ENCODE measurements at regions not wholly inside any gene's neighbourhood (a gene's known extent, or its start where the extent isn't known, plus 50 kb on each side); places are given as distances from the start of the nearest gene placed in this dataset.

- no peaks in the 10 kb centered on the region for H3K4me1 ChIP-seq (ENCODE audit: control insufficient read depth in 1 of 2, insufficient read depth in 2 of 2, low read depth in 1 of 2, low read length in 1 of 2)
- H3F3A ChIP-seq (replicated peaks; ENCODE audit: insufficient read depth) = no peaks in the 10 kb centered on the region
- no peak overlapping the region for H3K4me3 ChIP-seq (ENCODE audit: low read depth in 2 of 2, low read length in 1 of 2)
- H3K27ac ChIP-seq (ENCODE audit: low read depth in 2 of 2, low read length in 1 of 2) = no peak overlapping the region
- no peak overlapping the region for H2AFZ ChIP-seq (ENCODE audit: low read depth)
- no peaks in the 10 kb centered on the region for H3K9me2 ChIP-seq
- H3K27me3 ChIP-seq (ENCODE audit: insufficient read depth) = no peaks in the 10 kb centered on the region
- no peaks in the 10 kb centered on the region for H3K36me3 ChIP-seq (replicated peaks in 1 of 2; ENCODE audit: control insufficient read depth in 1 of 2, insufficient read depth in 2 of 2, low read length in 1 of 2)
- ChIA-PET CTCF (interaction anchor here (1.1 to 1.2 kb wide), 2 partner anchors 11 to 17 kb away, joined by 3 to 4 read pairs; no protein-coding TSS in a partner anchor), POLR2A (no interaction called here)
- no peaks in the 10 kb centered on the region for H3K9me3 ChIP-seq
- H3K4me2 ChIP-seq = no peak overlapping the region
- no peaks in the 10 kb centered on the region for H4K20me1 ChIP-seq (ENCODE audit: insufficient read depth)
- DNase-seq = no peak
- 60% methylated on average over 2 of the region's 2 CpGs for WGBS (ENCODE audit: low lambda C conversion rate)
- no peaks in the 10 kb centered on the region for H3K79me2 ChIP-seq (ENCODE audit: insufficient read depth)
- H3K9ac ChIP-seq = no peak overlapping the region
- TF ChIP-seq GABPA (IDR thresholded peaks at IDR 0.05; ENCODE audit: low read depth) (no peak), IRF3 (IDR thresholded peaks at IDR 0.05; ENCODE audit: low read depth, low read length) (no peak), SIN3A (IDR thresholded peaks at IDR 0.05; ENCODE audit: borderline replicate concordance, low read depth, low read length) (no peak)
Measured at GRCh38 chr3:182052757-182053156, 341.0 kb downstream of the SOX2 start.

GRCh38 chr3:182058488-182058887 is 346.8 kb downstream of the SOX2 start:
- CTCF ChIA-PET = interaction anchor here (0.7 kb wide), 1 partner anchor 20 kb away, joined by 3 read pairs; no protein-coding TSS in a partner anchor
- H4K20me1 ChIP-seq (ENCODE audit: insufficient read depth) = no peaks in the 10 kb centered on the region
- no peaks in the 10 kb centered on the region for H3K9me3 ChIP-seq
- H2AFZ ChIP-seq (ENCODE audit: low read depth) = no peak overlapping the region
- H3K27me3 ChIP-seq (ENCODE audit: insufficient read depth) = no peaks in the 10 kb centered on the region
- H3K9ac ChIP-seq = no peak overlapping the region
- no peak overlapping the region for H3K4me2 ChIP-seq
- H3K27ac ChIP-seq (ENCODE audit: low read depth in 2 of 2, low read length in 1 of 2) = no peak overlapping the region
- H3K4me3 ChIP-seq (ENCODE audit: low read depth in 2 of 2, low read length in 1 of 2) = no peak overlapping the region
- H3K9me2 ChIP-seq = no peaks in the 10 kb centered on the region
- no peak for DNase-seq
- H3K4me1 ChIP-seq (ENCODE audit: control insufficient read depth in 1 of 2, insufficient read depth in 2 of 2, low read depth in 1 of 2, low read length in 1 of 2) = no peaks in the 10 kb centered on the region
- no peaks in the 10 kb centered on the region for H3F3A ChIP-seq (replicated peaks; ENCODE audit: insufficient read depth)
- H3K36me3 ChIP-seq (replicated peaks in 1 of 2; ENCODE audit: control insufficient read depth in 1 of 2, insufficient read depth in 2 of 2, low read length in 1 of 2) = no peaks in the 10 kb centered on the region
- WGBS (ENCODE audit: low lambda C conversion rate) = 80% methylated on average over 1 of the region's 1 CpG
- POLR2A ChIA-PET = no interaction called here
- no peak for TF ChIP-seq FOSL2 (IDR thresholded peaks at IDR 0.05; ENCODE audit: borderline replicate concordance, low read depth)
- TF ChIP-seq JUND (IDR thresholded peaks at IDR 0.05) = no peak
- no peak for TF ChIP-seq GATA2 (CRISPR knock-in tag; IDR thresholded peaks at IDR 0.05)
- no peak for TF ChIP-seq MAX (IDR thresholded peaks at IDR 0.05; ENCODE audit: low read depth)
- no peak for TF ChIP-seq MEF2A (IDR thresholded peaks at IDR 0.05; ENCODE audit: borderline replicate concordance, low read depth)
- no peak for TF ChIP-seq MXI1 (IDR thresholded peaks at IDR 0.05; ENCODE audit: low read depth, low read length)
- no peak for TF ChIP-seq EZH2phosphoT487 (IDR thresholded peaks at IDR 0.05; ENCODE audit: borderline replicate concordance, low read depth)
- no peak for TF ChIP-seq TCF12 (IDR thresholded peaks at IDR 0.05)
- no peaks in the 10 kb centered on the region for H3K79me2 ChIP-seq (ENCODE audit: insufficient read depth)

GRCh38 chr3:182063742-182064141 is 352.0 kb downstream of the SOX2 start:
- no peaks in the 10 kb centered on the region for H3K36me3 ChIP-seq (replicated peaks in 1 of 2; ENCODE audit: control insufficient read depth in 1 of 2, insufficient read depth in 2 of 2, low read length in 1 of 2)
- H3K9me3 ChIP-seq = no peaks in the 10 kb centered on the region
- no peaks in the 10 kb centered on the region for H3F3A ChIP-seq (replicated peaks; ENCODE audit: insufficient read depth)
- H3K4me3 ChIP-seq (ENCODE audit: low read depth in 2 of 2, low read length in 1 of 2) = no peak overlapping the region
- H4K20me1 ChIP-seq (ENCODE audit: insufficient read depth) = no peaks in the 10 kb centered on the region
- TF ChIP-seq GATA2 (CRISPR knock-in tag; IDR thresholded peaks at IDR 0.05) = no peak
- no peak for TF ChIP-seq SMC3 (IDR thresholded peaks at IDR 0.05; ENCODE audit: low read depth, low read length)
- TF ChIP-seq MEF2A (IDR thresholded peaks at IDR 0.05; ENCODE audit: borderline replicate concordance, low read depth) = no peak
- TF ChIP-seq RCOR1 (IDR thresholded peaks at IDR 0.05; ENCODE audit: low read length) = no peak
- TF ChIP-seq RFX5 (IDR thresholded peaks at IDR 0.05; ENCODE audit: low read length) = no peak
- no peak for TF ChIP-seq FOSL2 (IDR thresholded peaks at IDR 0.05; ENCODE audit: borderline replicate concordance, low read depth)
- no peak for TF ChIP-seq TCF12 (IDR thresholded peaks at IDR 0.05)
- TF ChIP-seq FOXM1 (IDR thresholded peaks at IDR 0.05; ENCODE audit: low read depth) = no peak
- no peak for TF ChIP-seq RAD21 (IDR thresholded peaks at IDR 0.05; ENCODE audit: low read length)
- H3K79me2 ChIP-seq (ENCODE audit: insufficient read depth) = no peaks in the 10 kb centered on the region
- H2AFZ ChIP-seq (ENCODE audit: low read depth) = no peak overlapping the region
- H3K9ac ChIP-seq = no peak overlapping the region
- WGBS (ENCODE audit: low lambda C conversion rate) = 13% methylated on average over 1 of the region's 1 CpG
- ChIA-PET CTCF (no interaction called here), POLR2A (no interaction called here)
- no peak overlapping the region for H3K27ac ChIP-seq (ENCODE audit: low read depth in 2 of 2, low read length in 1 of 2)
- H3K27me3 ChIP-seq (ENCODE audit: insufficient read depth) = no peaks in the 10 kb centered on the region
- no peak for DNase-seq
- H3K9me2 ChIP-seq = no peaks in the 10 kb centered on the region
- no peaks in the 10 kb centered on the region; a peak in 1 of 4 replicates for H3K4me1 ChIP-seq (ENCODE audit: control insufficient read depth in 1 of 2, insufficient read depth in 2 of 2, low read depth in 1 of 2, low read length in 1 of 2)
- no peak overlapping the region for H3K4me2 ChIP-seq

All from SK-N-SH (cell line).